LNCaP clone FGC (cell line): ENCODE measurements at regions not wholly inside any gene's neighbourhood (a gene's known extent, or its start where the extent isn't known, plus 50 kb on each side); places are given as distances from the start of the nearest gene placed in this dataset.

Experiments
- DNase-seq: peaks from one replicate; pipeline ENCODE4 v3.0.0-alpha.2; 2011; ENCODE audit warnings: low read depth
- H3K4me3 ChIP-seq: 2 replicates; pipeline ENCODE4 v1.5.1; 2011; ENCODE audit warnings: mild to moderate bottlenecking, low read depth, low read length, control low read depth
- CTCF ChIP-seq: IDR thresholded peaks from 2 replicates; pipeline ENCODE4 v1.5.1; 2012; ENCODE audit warnings: mild to moderate bottlenecking; ENCODE audit not compliant: control insufficient read depth, insufficient read depth; ENCODE audit errors: extremely low read depth

- no peak for DNase-seq
- no peak for TF ChIP-seq CTCF
- no peak overlapping the region for H3K4me3 ChIP-seq
Observed at GRCh38 chr4:126750723-126751122, 882.0 kb upstream of the INTU start.

- no peak for TF ChIP-seq CTCF
- no peak overlapping the region for H3K4me3 ChIP-seq
- DNase-seq: no peak
Observed at GRCh38 chr4:126752126-126752525, 880.6 kb upstream of the INTU start.

- no peak overlapping the region for H3K4me3 ChIP-seq
- no peak for DNase-seq
- TF ChIP-seq CTCF: no peak
Observed at GRCh38 chr4:126752702-126753101, 880.1 kb upstream of the INTU start.

- no peak overlapping the region for H3K4me3 ChIP-seq
- TF ChIP-seq CTCF: no peak
- DNase-seq: no peak
Observed at GRCh38 chr4:126753592-126753991, 879.2 kb upstream of the INTU start.

- TF ChIP-seq CTCF: no peak
- DNase-seq: no peak
Observed at GRCh38 chr4:126755506-126755905, 877.3 kb upstream of the INTU start.

GRCh38 chr4:126756050-126756829 is 876.5 kb upstream of the INTU start:
- no peak for DNase-seq
- no peak for TF ChIP-seq CTCF
- no peak overlapping the region for H3K4me3 ChIP-seq

More at GRCh38 chr4:126755506-126755905, 877.3 kb upstream of the INTU start:
- H3K4me3 ChIP-seq: no peak overlapping the region

GRCh38 chr4:126757219-126757618 is 875.5 kb upstream of the INTU start:
- no peak overlapping the region for H3K4me3 ChIP-seq
- no peak for DNase-seq
- TF ChIP-seq CTCF: no peak
